ENCODE measurements at regions not wholly inside any gene's neighbourhood (a gene's known extent, or its start where the extent isn't known, plus 50 kb on each side); places are given as distances from the start of the nearest gene placed in this dataset.

- no peaks in the 10 kb centered on the region for H4K20me1 ChIP-seq (ENCODE audit: control insufficient read depth, insufficient read depth, low read length, poor library complexity, severe bottlenecking)
- no peak overlapping the region for H3K4me3 Mint-ChIP-seq
- WGBS (ENCODE audit: insufficient coverage): no CpG with 5 or more reads among the region's 1 CpG
- ChIA-PET CTCF (no interaction called here), POLR2A (no interaction called here)
- no peak overlapping the region for H3K9ac ChIP-seq (ENCODE audit: low read length)
- no peak for ATAC-seq (ENCODE audit: low read depth)
- H3K4me1 ChIP-seq (ENCODE audit: control insufficient read depth in 2 of 2, insufficient read depth in 2 of 2, low read length in 2 of 2): no peaks in the 10 kb centered on the region
- H3K36me3 ChIP-seq (replicated peaks in 1 of 2; ENCODE audit: control extremely low read depth in 1 of 2, control insufficient read depth in 1 of 2, extremely low read depth in 1 of 2, insufficient read depth in 2 of 2, low read length in 1 of 2): no peaks in the 10 kb centered on the region
- peaks cover 2% of the 10 kb centered on the region for H3K9me3 Mint-ChIP-seq (ENCODE audit: insufficient read depth)
- no peak overlapping the region for H3K27ac Mint-ChIP-seq
- no peaks in the 10 kb centered on the region for H3K4me1 Mint-ChIP-seq
- DNase-seq: no peak
- no peaks in the 10 kb centered on the region for H3K79me2 ChIP-seq (ENCODE audit: control insufficient read depth, insufficient read depth, low read length)
- H3K9me3 ChIP-seq (ENCODE audit: control extremely low read depth in 1 of 3, control insufficient read depth in 2 of 3, insufficient read depth in 1 of 3, low read length in 2 of 3): no peaks in the 10 kb centered on the region
- H3K27me3 Mint-ChIP-seq: no peaks in the 10 kb centered on the region
- no peak overlapping the region for H3K4me2 ChIP-seq (replicated peaks; ENCODE audit: low read depth, low read length, poor library complexity, severe bottlenecking)
- no peak for TF ChIP-seq EZH2 (IDR thresholded peaks at IDR 0.05; ENCODE audit: borderline replicate concordance, insufficient read depth, low read depth, low read length, poor library complexity, severe bottlenecking)
- TF ChIP-seq, protein P1, sequence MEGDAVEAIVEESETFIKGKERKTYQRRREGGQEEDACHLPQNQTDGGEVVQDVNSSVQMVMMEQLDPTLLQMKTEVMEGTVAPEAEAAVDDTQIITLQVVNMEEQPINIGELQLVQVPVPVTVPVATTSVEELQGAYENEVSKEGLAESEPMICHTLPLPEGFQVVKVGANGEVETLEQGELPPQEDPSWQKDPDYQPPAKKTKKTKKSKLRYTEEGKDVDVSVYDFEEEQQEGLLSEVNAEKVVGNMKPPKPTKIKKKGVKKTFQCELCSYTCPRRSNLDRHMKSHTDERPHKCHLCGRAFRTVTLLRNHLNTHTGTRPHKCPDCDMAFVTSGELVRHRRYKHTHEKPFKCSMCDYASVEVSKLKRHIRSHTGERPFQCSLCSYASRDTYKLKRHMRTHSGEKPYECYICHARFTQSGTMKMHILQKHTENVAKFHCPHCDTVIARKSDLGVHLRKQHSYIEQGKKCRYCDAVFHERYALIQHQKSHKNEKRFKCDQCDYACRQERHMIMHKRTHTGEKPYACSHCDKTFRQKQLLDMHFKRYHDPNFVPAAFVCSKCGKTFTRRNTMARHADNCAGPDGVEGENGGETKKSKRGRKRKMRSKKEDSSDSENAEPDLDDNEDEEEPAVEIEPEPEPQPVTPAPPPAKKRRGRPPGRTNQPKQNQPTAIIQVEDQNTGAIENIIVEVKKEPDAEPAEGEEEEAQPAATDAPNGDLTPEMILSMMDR (IDR thresholded peaks at IDR 0.05): no peak
- intact Hi-C loops (cut with micrococcal nuclease): no loop called here
- H3K4me3 ChIP-seq (ENCODE audit: control extremely low read depth in 1 of 5, extremely low read depth in 1 of 5, insufficient read depth in 1 of 5, low read depth in 2 of 5, low read length in 4 of 5): no peak overlapping the region
- H2AFZ ChIP-seq (ENCODE audit: insufficient read depth, low read depth, low read length, poor library complexity, severe bottlenecking): no peak overlapping the region
- H3K27ac ChIP-seq (ENCODE audit: low read length in 2 of 2): no peak overlapping the region
- no peaks in the 10 kb centered on the region for H3K27me3 ChIP-seq (replicated peaks in 1 of 4; ENCODE audit: control extremely low read depth in 1 of 4, control insufficient read depth in 3 of 4, insufficient read depth in 4 of 4, low read length in 3 of 4)
Observed at GRCh38 chr1:106494646-106495045, 561.8 kb upstream of the PRMT6 start.

GRCh38 chr1:106498238-106498637 is 558.2 kb upstream of the PRMT6 start:
- Histone ChIP-seq H3K9ac (ENCODE audit: low read length) (no peak overlapping the region), H3K27ac (ENCODE audit: low read length in 2 of 2) (no peak overlapping the region), H3K9me3 (ENCODE audit: control extremely low read depth in 1 of 3, control insufficient read depth in 2 of 3, insufficient read depth in 1 of 3, low read length in 2 of 3) (no peaks in the 10 kb centered on the region), H3K4me2 (replicated peaks; ENCODE audit: low read depth, low read length, poor library complexity, severe bottlenecking) (no peak overlapping the region), H4K20me1 (ENCODE audit: control insufficient read depth, insufficient read depth, low read length, poor library complexity, severe bottlenecking) (no peaks in the 10 kb centered on the region), H3K4me3 (ENCODE audit: control extremely low read depth in 1 of 5, extremely low read depth in 1 of 5, insufficient read depth in 1 of 5, low read depth in 2 of 5, low read length in 4 of 5) (no peak overlapping the region), H3K36me3 (replicated peaks in 1 of 2; ENCODE audit: control extremely low read depth in 1 of 2, control insufficient read depth in 1 of 2, extremely low read depth in 1 of 2, insufficient read depth in 2 of 2, low read length in 1 of 2) (no peaks in the 10 kb centered on the region), H2AFZ (ENCODE audit: insufficient read depth, low read depth, low read length, poor library complexity, severe bottlenecking) (no peak overlapping the region), H3K27me3 (replicated peaks in 1 of 4; ENCODE audit: control extremely low read depth in 1 of 4, control insufficient read depth in 3 of 4, insufficient read depth in 4 of 4, low read length in 3 of 4) (no peaks in the 10 kb centered on the region), H3K79me2 (ENCODE audit: control insufficient read depth, insufficient read depth, low read length) (no peaks in the 10 kb centered on the region), H3K4me1 (ENCODE audit: control insufficient read depth in 2 of 2, insufficient read depth in 2 of 2, low read length in 2 of 2) (no peaks in the 10 kb centered on the region)
- no CpG with 5 or more reads among the region's 1 CpG for WGBS (ENCODE audit: insufficient coverage)
- intact Hi-C loops (cut with micrococcal nuclease): no loop called here
- Mint-ChIP-seq H3K27me3 (no peaks in the 10 kb centered on the region), H3K9me3 (ENCODE audit: insufficient read depth) (peaks cover 2% of the 10 kb centered on the region), H3K4me3 (no peak overlapping the region), H3K4me1 (no peaks in the 10 kb centered on the region), H3K27ac (no peak overlapping the region)
- POLR2A ChIA-PET: no interaction called here
- ATAC-seq (ENCODE audit: low read depth) (no peak), DNase-seq (no peak)
- CTCF ChIA-PET: no interaction called here
- no peak for TF ChIP-seq EZH2 (IDR thresholded peaks at IDR 0.05; ENCODE audit: borderline replicate concordance, insufficient read depth, low read depth, low read length, poor library complexity, severe bottlenecking)
- TF ChIP-seq, protein P1 (IDR thresholded peaks at IDR 0.05): no peak
